ENCODE measurements at regions not wholly inside any gene's neighbourhood (a gene's known extent, or its start where the extent isn't known, plus 50 kb on each side); places are given as distances from the start of the nearest gene placed in this dataset.
"Not testable (repeated sequence)": the region's sequence is repeated elsewhere in the genome, so short reads cannot be mapped to it uniquely, and the experiment has no call there.

GRCh38 chr6:119726912-119727311, 377.4 kb upstream of the MAN1A1 start:
- DNase-seq (ENCODE audit: low spot score): not testable (repeated sequence)

GRCh38 chr6:119726086-119726485, 376.5 kb upstream of the MAN1A1 start:
- no peak for DNase-seq (ENCODE audit: low spot score)

- DNase-seq (ENCODE audit: low spot score): no peak
Measured at GRCh38 chr6:119720160-119720559, 370.6 kb upstream of the MAN1A1 start.

DNA sequence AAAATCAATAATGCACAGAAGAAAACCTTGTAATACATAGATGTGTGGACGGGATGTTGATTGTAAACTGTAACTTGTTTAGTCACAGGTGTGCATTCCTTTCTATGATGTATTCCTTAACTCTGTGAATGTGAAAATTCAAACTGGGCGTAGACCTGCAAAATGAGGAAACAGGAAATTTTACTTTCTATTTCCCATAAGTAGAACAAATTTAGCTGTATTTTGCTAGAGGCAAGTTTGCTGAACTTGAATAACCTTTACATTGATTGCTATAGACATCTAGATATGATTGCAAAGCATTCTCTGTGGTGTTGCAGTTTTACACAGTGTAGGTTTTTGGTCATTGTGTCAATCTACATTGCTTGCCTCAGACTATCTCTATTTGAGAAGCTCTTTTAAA, 368.4 kb upstream of the MAN1A1 start:
- no peak for DNase-seq (ENCODE audit: low spot score)

- DNase-seq (ENCODE audit: low spot score): no peak
Measured at GRCh38 chr6:119716668-119717270, 367.2 kb upstream of the MAN1A1 start.

DNA sequence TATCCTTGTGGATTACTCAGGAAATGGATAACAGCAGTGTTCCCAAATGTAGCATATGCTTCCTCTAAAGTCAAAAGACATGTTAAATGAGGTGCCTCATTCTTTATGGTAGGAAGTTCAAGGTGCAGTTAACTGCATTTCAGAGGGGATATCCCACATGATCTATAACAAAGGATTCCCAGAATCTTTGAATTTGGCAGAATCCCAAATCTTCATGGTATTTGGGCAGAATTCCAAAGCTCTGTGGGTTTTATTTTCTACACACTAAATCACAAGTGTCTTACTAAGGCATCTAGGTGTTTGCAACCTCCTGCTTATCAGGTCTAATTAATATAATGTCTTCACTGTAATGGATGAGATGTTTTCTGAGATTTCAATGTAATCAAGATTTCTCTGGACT, 364.3 kb upstream of the MAN1A1 start:
- no peak for DNase-seq (ENCODE audit: low spot score)

DNA sequence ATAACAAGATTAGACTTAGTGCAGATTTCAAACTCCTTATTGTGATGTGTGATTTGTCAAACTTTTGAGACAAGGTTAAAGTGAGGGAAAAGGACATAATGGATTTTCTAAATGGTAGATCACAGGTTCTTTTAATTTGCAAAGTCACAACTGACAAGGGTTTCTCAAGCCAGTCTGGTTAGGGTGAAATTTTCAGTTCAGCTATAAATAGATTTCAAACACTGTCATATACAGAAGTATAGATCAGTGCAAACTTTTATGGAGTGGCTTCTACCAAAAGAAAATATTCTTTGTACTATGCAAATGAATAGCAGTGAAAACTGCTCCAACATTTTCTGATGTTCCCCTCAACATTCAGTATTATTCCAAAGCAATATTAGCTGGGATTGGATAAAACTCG, 337.1 kb upstream of the MAN1A1 start:
- no peak for DNase-seq (ENCODE audit: low spot score)

- DNase-seq (ENCODE audit: low spot score): no peak
Measured at GRCh38 chr6:119686240-119686639, 336.7 kb upstream of the MAN1A1 start.

DNA sequence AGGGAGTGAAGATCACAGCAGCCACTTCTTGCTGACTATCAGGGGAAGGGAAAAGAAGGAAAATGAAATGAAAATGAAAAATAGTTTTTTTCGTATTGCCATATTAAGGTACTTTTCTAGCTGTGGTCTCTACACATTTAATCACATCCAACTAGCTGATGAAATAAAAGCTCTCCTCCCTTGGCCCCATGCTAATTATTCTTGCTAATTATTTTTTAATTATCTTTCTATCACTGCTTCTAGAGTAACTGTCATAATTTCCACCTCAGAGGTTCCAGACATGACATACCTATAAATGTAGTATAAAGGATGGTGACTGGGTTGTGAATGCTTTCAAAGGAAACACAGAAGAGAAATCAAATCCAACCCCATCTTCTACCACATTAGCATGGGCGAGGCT, 334.1 kb upstream of the MAN1A1 start:
- no peak for DNase-seq (ENCODE audit: low spot score)

DNA sequence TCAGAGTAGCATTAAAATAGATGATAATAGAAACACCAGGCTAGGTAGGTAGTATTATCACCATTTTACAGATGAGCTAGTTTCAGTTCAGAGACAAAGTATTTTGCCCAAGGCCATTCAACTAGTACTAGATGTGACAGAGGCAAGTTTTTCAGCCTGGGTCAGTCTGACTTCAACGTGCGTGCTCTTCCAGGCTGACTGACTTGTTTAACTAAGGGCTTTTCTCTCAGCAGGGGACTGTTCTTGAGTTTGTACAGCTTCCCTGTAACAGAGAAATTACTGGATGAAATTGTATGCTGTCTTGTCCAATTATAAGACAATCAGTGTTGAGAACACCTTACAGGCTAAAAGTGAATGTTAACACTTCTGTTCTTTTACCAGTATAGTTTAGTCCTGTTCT, 333.5 kb upstream of the MAN1A1 start:
- no peak for DNase-seq (ENCODE audit: low spot score)

DNA sequence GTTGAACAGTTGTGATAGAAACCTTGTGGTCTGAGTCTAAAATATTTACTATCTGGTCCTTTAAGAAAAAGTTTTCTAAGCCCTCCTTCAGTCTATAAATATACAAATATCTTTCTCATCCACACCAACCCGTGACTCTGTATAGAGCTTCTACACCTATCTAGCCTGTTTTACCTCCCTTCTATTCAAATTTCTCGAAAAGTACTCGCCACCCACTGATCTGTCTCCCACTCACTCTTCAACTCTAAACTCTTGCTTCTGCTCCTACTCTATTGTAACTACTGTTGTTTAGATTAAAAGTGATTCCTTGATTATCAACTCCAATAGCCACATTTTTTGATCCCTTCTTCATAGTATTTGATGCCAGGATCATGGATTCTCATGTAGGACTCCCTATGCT, 329.4 kb upstream of the MAN1A1 start:
- DNase-seq (ENCODE audit: low spot score): no peak

DNA sequence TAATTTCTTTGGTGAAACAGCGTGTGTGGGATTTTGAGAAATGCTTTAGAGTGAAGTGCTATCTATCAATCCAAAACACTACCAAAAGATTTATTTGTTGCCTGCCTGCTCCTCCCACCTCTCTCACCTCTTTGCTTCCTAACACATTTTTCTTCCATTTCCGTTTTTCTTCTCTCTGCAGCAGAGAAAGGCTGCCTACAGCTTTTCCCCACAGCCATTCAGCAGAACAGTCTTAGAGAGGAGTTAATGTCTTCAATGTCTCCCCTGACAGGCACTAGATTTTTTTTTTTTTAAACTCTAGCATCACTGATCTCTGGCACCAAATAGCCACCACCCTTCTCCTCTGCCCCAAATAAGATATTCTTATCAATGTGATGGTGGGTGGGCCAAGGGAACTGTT, 327.8 kb upstream of the MAN1A1 start:
- DNase-seq (ENCODE audit: low spot score): no peak

GRCh38 chr6:119676961-119677360, 327.4 kb upstream of the MAN1A1 start:
- DNase-seq (ENCODE audit: low spot score): no peak

DNA sequence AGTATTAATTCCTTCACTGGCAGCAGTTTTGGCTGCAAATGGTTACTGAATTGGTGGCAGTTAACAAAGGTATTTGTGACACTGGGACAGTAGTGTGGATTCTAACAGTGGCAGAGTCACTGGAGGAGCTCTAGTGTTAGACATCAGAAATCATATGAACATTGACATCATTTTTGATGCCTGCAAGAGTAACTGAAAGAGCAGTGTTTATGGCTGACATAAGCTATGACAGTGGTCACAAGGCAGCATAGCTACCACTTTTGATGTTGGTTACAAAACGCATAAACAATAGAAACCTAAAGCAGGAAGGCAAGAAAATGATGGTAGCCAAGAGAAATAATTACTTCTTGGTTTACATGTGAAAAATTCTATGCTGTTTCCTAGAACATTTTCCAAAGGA, 326.7 kb upstream of the MAN1A1 start:
- DNase-seq (ENCODE audit: low spot score): no peak

DNA sequence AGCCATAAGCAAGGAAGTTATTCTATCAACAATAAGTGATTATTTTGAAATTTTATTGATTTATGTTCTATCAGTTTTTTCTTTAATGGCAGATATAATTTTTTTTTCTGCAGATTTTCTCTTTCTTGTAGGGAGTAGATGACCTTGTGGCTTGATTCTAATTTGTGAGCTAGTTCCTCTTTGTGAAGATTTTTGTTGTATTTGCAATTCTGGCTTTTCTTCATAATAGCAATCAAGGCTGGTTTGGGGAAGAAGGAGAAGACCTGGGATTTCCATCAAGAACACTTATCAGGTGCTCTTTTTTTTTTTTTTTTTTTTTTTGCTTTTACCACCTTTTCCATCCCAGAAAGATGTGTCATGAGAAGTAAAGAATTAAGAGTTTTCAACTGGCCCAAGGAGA, 324.2 kb upstream of the MAN1A1 start:
- no peak for DNase-seq (ENCODE audit: low spot score)

DNA sequence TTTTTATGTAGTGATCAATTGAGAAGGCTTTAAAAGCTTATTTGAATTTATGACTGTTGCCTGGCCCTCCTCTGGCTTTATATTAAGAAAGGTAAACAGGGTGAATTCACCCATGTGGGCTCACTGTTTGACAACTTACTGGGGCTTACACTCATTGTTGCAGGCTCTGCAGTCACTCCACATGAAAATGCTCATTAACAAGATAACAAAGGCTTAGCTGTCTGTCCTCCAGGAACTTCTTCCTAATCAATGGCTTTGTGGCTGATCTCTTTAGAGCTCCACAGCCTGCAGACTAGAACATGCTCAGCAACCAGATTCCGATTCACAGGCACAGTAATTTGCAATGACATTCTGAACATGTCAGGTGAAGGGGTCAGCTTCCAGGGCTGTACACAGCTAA, 323.2 kb upstream of the MAN1A1 start:
- DNase-seq (ENCODE audit: low spot score): no peak

DNA sequence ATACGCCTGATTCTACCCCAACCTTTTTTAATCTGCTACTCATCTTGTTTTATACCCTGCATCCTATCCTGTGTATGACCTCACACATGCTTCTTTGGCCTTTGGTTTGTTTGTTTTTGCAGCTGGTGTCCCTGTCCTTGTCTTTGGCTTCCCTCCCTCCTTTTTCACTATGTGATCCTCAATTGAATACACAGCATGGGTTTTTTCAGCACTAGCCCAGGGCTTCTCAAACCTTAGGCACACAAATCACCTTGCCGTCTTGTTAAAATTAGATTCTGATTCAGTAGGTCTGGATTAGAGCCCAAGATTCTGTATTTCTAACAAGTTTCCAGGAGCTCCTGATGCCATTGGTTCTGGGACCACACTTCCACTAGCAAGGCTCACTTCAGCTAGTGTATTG, 321.5 kb upstream of the MAN1A1 start:
- DNase-seq (ENCODE audit: low spot score): no peak

- no peak for DNase-seq (ENCODE audit: low spot score)
Measured at GRCh38 chr6:119669221-119669620, 319.7 kb upstream of the MAN1A1 start.

DNA sequence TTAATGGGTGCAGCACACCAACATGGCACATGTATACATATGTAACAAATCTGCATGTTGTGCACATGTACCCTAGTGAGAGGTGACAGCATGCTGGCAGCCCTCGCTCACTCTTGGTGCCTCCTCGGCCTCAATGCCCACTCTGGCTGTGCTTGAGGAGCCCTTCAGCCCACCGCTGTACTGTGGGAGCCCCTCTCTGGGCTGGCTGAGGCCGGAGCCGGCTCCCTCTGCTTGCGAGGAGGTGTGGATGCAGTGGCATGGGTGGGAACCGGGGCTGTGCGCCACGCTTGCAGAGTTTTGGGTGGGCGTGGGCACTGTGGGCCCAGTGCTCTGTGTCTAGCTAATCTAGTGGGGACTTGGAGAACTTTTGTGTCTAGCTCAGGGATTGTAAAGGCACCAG, 315.9 kb upstream of the MAN1A1 start:
- not testable (repeated sequence) for DNase-seq (ENCODE audit: low spot score)

DNA sequence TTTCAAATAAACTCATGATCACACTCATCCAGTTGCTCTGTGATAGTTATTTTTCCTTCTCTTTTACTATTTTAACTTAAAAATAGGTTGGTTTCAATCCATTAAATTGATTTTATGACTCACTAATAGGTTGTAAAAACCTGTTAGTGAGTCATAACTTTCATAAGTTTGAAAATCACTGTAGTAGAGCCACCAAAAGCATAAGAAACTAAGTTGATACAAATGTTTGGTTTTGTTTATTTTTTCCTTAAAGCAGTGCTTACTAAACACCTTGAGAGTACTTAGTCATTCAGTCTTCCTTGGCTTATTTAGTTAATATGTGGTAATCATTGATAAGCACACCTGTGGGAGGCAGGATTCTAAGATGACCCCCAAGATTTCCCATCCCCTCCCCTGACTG, 312.1 kb upstream of the MAN1A1 start:
- no peak for DNase-seq (ENCODE audit: low spot score)

DNA sequence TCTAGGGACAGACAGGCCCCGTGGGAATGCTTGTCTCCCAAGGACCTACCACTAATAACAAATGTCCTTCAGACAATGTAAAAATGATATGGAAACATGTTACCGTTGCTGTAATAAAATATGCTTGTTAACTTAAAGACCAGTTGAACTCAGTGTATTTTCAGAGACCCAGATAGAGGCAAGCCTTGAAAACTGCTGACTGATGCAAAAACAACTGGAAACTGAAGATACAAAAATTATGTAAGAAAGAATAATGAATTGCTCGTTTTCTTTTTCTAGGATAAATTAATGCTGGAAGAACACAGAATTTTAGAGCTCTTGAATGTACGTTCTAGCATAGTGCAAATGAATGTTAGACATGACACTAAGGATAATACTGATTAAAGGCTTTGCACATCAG, 311.5 kb upstream of the MAN1A1 start:
- no peak for DNase-seq (ENCODE audit: low spot score)

DNA sequence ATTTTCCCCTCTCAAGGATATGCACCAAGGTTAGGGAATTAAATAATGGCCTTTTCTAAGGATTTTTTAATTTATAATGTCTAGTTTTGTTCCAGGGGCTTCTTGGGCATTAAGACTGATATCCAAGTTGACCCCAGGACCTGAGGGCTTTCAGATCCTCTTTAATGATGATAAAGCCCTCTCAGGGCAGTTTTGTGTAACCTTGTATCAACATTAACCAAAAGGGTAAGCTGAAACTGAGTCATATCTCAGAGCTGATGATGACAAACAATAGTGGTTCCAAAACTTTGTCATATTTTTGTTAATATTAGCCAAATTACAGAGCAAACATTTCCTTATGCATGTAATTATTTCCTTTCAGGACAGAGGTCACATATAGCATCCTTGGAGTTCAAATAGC, 309.4 kb upstream of the MAN1A1 start:
- DNase-seq (ENCODE audit: low spot score): no peak

GRCh38 chr6:119655124-119655523, 305.6 kb upstream of the MAN1A1 start:
- DNase-seq (ENCODE audit: low spot score): no peak

- DNase-seq (ENCODE audit: low spot score): no peak
Measured at GRCh38 chr6:119653329-119653728, 303.8 kb upstream of the MAN1A1 start.

DNA sequence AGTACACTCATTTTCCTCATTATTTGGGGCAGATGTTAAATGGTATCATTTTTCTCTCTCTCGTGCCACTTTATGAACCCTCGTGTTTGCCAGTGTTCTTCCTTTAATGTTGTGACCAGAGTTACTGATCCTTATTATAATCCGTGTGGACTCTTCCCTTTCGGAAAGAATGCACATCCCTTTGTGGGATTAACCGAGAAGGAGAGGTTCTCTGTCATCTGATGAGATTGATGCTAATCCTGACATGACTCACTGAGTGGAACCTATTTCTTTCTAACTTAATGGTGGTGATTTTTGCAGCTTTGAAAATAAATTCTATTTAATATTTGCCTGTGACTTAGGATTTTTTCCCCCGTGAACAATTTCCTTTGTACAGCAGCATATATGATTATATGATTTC, 300.0 kb upstream of the MAN1A1 start:
- no peak for DNase-seq (ENCODE audit: low spot score)
